HEK293T (cell line): ENCODE measurements at regions not wholly inside any gene's neighbourhood (a gene's known extent, or its start where the extent isn't known, plus 50 kb on each side); places are given as distances from the start of the nearest gene placed in this dataset.

Experiments used
- BHLHE40 ChIP-seq: fragments of 450-650 bp; IDR thresholded peaks from 2 replicates; pipeline ENCODE4 v1.6.1; 2016; ENCODE audit warnings: mild to moderate bottlenecking, moderate library complexity, borderline replicate concordance
- CTBP1 ChIP-seq: fragments of 450-650 bp; IDR thresholded peaks from 2 replicates; pipeline ENCODE4 v1.6.1; 2016; ENCODE audit warnings: borderline replicate concordance
- ELF4 ChIP-seq: fragments of 450-650 bp; IDR thresholded peaks from 2 replicates; pipeline ENCODE4 v1.6.1; 2017; ENCODE audit warnings: antibody characterized with exemption
- FOXA1 ChIP-seq: fragments of 450-650 bp; IDR thresholded peaks from 2 replicates; pipeline ENCODE4 v1.6.1; 2016; ENCODE audit warnings: mild to moderate bottlenecking
- FOXK2 ChIP-seq: fragments of 450-650 bp; IDR thresholded peaks from 2 replicates; pipeline ENCODE4 v1.6.1; 2016; ENCODE audit warnings: mild to moderate bottlenecking
- FOXM1 ChIP-seq: fragments of 450-650 bp; IDR thresholded peaks from 2 replicates; pipeline ENCODE4 v1.6.1; 2017; ENCODE audit warnings: mild to moderate bottlenecking, borderline replicate concordance
- HDGF ChIP-seq: fragments of 450-650 bp; IDR thresholded peaks from 2 replicates; pipeline ENCODE4 v1.6.1; 2017; ENCODE audit warnings: antibody characterized with exemption, borderline replicate concordance
- L3MBTL2 ChIP-seq: fragments of 450-650 bp; conservative IDR thresholded peaks from 2 replicates; pipeline ENCODE4 v1.6.1; 2016; ENCODE audit warnings: mild to moderate bottlenecking
- LEF1 ChIP-seq: fragments of 450-650 bp; IDR thresholded peaks from 2 replicates; pipeline ENCODE4 v1.6.1; 2017; ENCODE audit warnings: mild to moderate bottlenecking, borderline replicate concordance
- PKNOX1 ChIP-seq: fragments of 450-650 bp; IDR thresholded peaks from 2 replicates; pipeline ENCODE4 v1.6.1; 2016
- SP1 ChIP-seq: fragments of 450-650 bp; IDR thresholded peaks from 2 replicates; pipeline ENCODE4 v1.6.1; 2017
- SUZ12 ChIP-seq: fragments of 450-650 bp; IDR thresholded peaks from 2 replicates; pipeline ENCODE4 v1.6.1; 2016; ENCODE audit warnings: mild to moderate bottlenecking
- TARDBP ChIP-seq: fragments of 450-650 bp; IDR thresholded peaks from 2 replicates; pipeline ENCODE4 v1.6.1; 2016
- ZNF384 ChIP-seq: fragments of 450-650 bp; IDR thresholded peaks from 2 replicates; pipeline ENCODE4 v1.6.1; 2016

GRCh38 chr1:201714542-201715329, 114.2 kb upstream of the IPO9 start:
- no peak for TF ChIP-seq ELF4
- no peak for TF ChIP-seq SUZ12
- no peak for TF ChIP-seq HDGF
- TF ChIP-seq FOXK2: no peak
- no peak for TF ChIP-seq CTBP1
- no peak for TF ChIP-seq BHLHE40
- TF ChIP-seq TARDBP: no peak
- no peak for TF ChIP-seq FOXA1
- TF ChIP-seq PKNOX1: no peak
- TF ChIP-seq L3MBTL2: no peak
- TF ChIP-seq SP1: no peak
- TF ChIP-seq FOXM1: no peak
- no peak for TF ChIP-seq LEF1
- TF ChIP-seq ZNF384: no peak
